Stimulated activated CD8-positive, alpha-beta memory T cell treated with anti-CD3 and anti-CD28 coated beads, Interleukin-4, amount 100 ng/mL, for 4 hours (primary cell): ENCODE measurements at regions not wholly inside any gene's neighbourhood (a gene's known extent, or its start where the extent isn't known, plus 50 kb on each side); places are given as distances from the start of the nearest gene placed in this dataset.

Experiments
- DNase-seq, 2 donors: peaks; one replicate each; pipeline ENCODE4 v3.0.0-alpha.2; 2020; ENCODE audit warnings: low read depth in 2 of 2, low spot score in 1 of 2

- DNase-seq, result no peak
Measured at GRCh38 chr15:95302809-95303208, 1027.7 kb upstream of the NR2F2 start.

- no peak for DNase-seq
Measured at GRCh38 chr15:95303713-95304112, 1026.8 kb upstream of the NR2F2 start.

- DNase-seq, result no peak
Measured at GRCh38 chr15:95304151-95304946, 1026.2 kb upstream of the NR2F2 start.

DNA sequence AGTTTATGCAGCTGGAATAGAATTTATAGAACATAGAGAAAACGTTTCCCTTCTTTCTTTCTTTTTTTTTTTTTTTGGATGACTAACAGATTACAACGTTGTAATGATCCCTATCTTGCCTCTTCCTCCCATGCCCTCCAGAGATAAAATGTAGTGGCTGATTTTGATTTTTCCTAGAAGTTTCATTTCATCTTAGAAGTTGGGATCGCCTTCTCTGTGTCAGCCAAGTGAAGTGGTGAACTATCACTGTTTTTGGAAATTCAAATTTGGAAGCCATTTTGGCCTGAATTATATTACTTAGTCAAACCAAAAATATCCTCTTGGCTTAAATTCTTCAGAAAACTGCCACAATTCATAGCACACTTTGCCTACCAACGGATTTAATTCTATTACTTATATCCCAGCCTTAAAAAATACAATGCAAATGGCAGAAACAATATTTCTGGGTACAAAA lies 1025.5 kb upstream of the NR2F2 start:
- DNase-seq, result no peak

GRCh38 chr15:95307115-95307514 lies 1023.4 kb upstream of the NR2F2 start:
- DNase-seq, result no peak

- no peak for DNase-seq
Measured at GRCh38 chr15:95319242-95319641, 1011.3 kb upstream of the NR2F2 start.

DNA sequence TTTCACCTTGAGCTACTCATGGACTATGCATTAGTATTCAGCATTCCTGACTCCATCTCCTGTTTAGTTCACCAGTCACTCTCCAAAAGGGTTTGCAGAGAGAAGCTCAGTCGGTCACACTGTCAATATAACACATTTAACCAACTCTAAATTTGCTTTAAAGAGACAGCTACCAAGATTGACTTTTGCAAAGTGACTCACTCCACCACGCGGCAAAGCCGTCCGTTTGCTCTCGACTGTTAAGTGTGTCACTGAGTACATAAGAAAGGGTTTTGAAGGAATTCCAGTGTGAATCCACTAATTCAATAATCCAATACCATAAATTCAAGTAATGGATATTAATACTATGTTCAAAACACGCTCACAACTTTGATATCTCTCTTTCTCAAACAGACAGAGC lies 1006.7 kb upstream of the NR2F2 start:
- DNase-seq, result no peak

- no peak for DNase-seq
Measured at GRCh38 chr15:95324656-95325055, 1005.8 kb upstream of the NR2F2 start.

GRCh38 chr15:95325763-95326404 lies 1004.6 kb upstream of the NR2F2 start:
- no peak for DNase-seq

- no peak for DNase-seq
Measured at GRCh38 chr15:95326431-95327182, 1003.9 kb upstream of the NR2F2 start.

DNA sequence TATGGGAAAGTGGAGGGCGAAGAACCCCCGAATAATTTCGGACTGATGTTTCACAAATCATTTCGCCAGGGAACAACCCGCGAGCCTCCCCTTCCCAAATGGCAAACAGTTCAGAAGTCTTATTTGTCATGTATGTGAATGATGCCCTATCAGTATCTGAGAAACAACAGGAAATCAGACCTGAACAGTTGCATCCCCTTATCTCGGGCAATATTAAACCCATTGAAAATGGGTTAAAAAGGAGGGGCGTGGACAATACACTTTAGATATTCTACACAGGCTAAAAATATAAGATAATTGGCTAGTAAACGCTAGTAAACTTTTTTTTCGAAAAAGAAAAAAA lies 1003.3 kb upstream of the NR2F2 start:
- DNase-seq, result no peak

DNA sequence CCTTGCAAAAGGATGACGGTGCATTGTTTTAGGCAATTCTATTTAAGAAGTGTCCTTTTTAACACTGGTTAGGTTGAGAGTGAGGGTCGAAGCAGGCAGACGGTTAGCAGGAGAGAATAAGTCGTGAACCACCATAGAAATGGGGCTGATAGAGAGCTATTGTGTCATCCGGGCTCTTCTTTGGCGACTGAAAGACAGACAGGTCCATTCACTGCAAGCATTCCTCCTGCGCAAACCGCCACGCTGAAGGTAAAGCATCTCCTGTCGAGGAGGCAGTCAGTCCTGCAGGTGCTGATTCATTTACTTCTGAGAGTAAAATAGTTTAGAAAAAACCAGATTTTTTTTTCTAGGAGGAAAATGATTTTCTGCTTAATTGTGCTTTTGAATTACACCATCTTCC lies 1002.8 kb upstream of the NR2F2 start:
- DNase-seq, result no peak

DNA sequence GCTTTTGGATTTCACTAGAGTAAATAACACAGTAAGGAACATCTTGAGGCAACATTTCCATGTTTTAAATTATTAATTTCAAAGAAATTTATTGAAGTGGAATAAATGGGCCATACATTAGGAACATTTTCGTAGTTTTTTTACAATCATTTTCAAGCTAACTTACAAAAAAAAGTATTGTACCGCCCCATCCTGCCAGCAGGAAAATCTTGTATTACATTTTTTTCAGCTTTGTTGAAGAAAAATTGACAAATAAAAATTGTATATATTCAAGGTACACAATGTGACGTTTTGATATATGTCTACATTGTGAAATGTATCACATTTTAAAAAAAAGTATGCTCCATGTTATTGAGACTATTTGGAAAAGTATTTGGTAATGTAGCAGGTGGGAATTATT lies 1001.9 kb upstream of the NR2F2 start:
- no peak for DNase-seq

- no peak for DNase-seq
Measured at GRCh38 chr15:95329362-95329761, 1001.1 kb upstream of the NR2F2 start.

GRCh38 chr15:95341686-95342085 lies 988.8 kb upstream of the NR2F2 start:
- no peak for DNase-seq

GRCh38 chr15:95345867-95346266 lies 984.6 kb upstream of the NR2F2 start:
- DNase-seq, result no peak

DNA sequence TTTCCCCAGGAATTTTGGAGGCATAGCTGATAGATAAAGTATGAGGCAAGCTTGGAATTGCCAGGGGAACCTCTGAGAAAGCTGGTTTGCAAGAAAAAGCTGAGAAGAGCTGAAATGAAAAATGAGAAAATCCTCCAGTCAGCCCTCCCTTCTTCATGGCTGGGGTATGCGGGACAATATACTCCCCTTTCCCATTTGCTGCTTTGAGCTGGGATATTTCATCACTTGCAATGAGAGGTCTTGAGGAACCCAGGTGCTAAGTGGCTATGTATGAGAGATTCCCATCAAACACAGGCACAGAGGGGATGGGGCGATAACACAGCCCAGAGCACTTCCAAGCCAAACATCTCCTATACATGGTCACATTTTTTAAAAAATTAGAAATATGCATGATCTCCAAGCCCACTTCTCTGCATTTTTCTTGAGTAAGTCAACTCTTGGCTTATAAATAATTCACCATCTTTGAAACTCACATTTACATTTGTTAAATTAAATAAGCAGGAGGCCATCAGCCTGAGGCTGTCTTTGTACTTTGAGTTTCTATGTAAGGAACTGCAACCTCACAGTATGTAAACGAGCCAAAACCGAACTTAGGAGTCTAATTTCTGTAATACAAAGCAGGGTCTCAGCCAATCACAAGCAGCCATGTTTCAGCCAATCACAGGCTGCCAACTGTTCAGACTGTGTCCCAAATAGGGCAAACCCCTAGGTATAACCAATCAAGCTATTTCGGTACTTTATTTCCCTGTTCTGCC lies 983.6 kb upstream of the NR2F2 start:
- no peak for DNase-seq

DNA sequence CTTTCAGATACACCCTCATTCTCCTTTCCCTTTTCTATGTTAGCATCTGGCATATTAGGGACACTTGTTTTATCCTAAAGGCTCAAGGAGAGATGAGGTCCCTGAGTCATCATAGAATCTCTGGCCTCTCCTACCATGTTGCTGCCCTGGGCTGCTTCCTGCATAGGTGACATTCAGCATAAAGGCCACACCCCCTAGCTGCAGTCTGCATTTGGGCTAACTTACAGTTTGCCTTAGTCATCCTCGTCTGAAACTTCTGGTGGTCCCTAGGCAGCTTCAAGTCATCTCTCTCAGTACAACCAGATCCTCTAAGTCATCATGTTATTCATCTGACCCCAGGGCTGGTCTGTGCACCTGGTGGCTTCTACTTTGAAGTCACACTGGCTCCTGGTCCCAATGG lies 982.7 kb upstream of the NR2F2 start:
- no peak for DNase-seq

GRCh38 chr15:95350908-95351307 lies 979.6 kb upstream of the NR2F2 start:
- no peak for DNase-seq

DNA sequence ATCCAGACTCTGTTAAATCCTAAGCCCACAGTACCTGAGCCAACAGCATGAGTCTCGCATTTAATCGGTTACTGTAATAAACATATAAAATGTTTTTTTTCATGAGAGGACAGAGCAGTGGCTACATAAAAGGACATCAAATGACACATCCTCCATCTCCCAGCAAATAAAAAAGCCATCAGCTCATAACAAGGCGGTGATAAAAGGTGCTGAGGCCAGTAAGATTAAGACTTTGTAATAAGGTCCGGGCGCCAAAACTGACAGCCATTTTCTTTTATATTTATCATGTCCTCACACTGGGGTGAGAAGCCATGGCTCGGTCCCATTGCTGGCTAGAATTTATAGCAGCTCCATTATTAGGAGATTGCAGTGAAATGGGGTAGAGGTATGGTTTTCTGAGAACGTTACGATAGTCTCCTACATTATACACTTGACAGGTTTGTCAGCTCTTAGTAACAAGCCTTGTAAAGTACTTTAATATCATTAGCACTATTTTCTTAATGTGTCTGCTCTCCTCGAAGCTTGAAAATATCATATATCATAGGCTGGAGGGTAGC lies 977.8 kb upstream of the NR2F2 start:
- no peak for DNase-seq

DNA sequence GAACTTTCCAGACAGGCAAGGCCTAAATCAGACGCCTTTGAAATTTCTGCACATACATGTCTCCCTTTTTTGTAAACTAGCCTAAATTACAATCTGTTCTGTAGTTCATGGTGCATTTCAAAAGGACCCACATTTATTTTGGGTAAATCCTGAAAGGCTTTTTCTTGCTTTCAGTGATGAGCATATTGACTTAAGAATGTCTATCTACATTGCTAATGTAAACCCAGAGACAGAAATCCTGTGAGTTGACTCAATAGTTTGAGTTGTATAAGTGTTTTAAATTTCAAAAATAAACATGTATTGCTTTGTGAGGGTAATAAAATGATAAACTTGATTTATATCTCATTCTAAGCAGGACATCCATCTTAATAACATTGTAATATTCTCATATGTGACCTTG lies 977.0 kb upstream of the NR2F2 start:
- no peak for DNase-seq
